H1 (cell line): ENCODE measurements at regions not wholly inside any gene's neighbourhood (a gene's known extent, or its start where the extent isn't known, plus 50 kb on each side); places are given as distances from the start of the nearest gene placed in this dataset.

ENCODE experiments used
- CTCF ChIA-PET: fragments of 300-600 bp; sonication (Branson Sonifier 250); formaldehyde crosslinking; loops from one replicate; lab custom pipeline; 2021; ENCODE audit not compliant: partially characterized antibody; lab: Charles Lee
- POLR2A ChIA-PET: fragments of 300-600 bp; sonication (Branson Sonifier 250); formaldehyde crosslinking; loops from one replicate; lab custom pipeline; 2021; ENCODE audit warnings: inconsistent platforms; ENCODE audit not compliant: partially characterized antibody; lab: Charles Lee
- DNase-seq, 2 experiments: peaks; one replicate each; pipeline versions ENCODE4 v3.0.0 to v3.0.0-alpha.2; 2010 to 2022; ENCODE audit warnings: low spot score in 2 of 2, low read depth in 1 of 2, mixed read lengths in 1 of 2
- FAIRE-seq: peaks from 2 replicates; lab custom pipeline; 2011; peaks lifted over from hg19 to GRCh38; lab: Jason Lieb, UNC
- H2AFZ ChIP-seq: 2 replicates; pipeline ENCODE4 v1.8.1; 2012; ENCODE audit warnings: low read length, inconsistent platforms
- H2AK5ac ChIP-seq: 2 replicates; pipeline ENCODE4 v1.6.1; 2013; ENCODE audit warnings: low read depth, low read length
- H2BK120ac ChIP-seq: replicated peaks from 2 replicates; pipeline ENCODE3; 2013; ENCODE audit warnings: low read depth, low read length, inconsistent platforms
- H2BK12ac ChIP-seq: 2 replicates; pipeline ENCODE4 v1.6.1; 2013; ENCODE audit warnings: low read depth, low read length
- H2BK15ac ChIP-seq: 2 replicates; pipeline ENCODE4 v1.6.1; 2013; ENCODE audit warnings: low read length
- H2BK20ac ChIP-seq: 2 replicates; pipeline ENCODE4 v1.6.1; 2013; ENCODE audit warnings: low read length
- H2BK5ac ChIP-seq: 2 replicates; pipeline ENCODE4 v1.6.1; 2013; ENCODE audit warnings: low read depth, low read length
- H3K14ac ChIP-seq: 2 replicates; pipeline ENCODE4 v1.6.1; 2013; ENCODE audit warnings: inconsistent platforms; ENCODE audit not compliant: insufficient read length
- H3K18ac ChIP-seq: 2 replicates; pipeline ENCODE4 v1.6.1; 2013; ENCODE audit warnings: low read length; ENCODE audit errors: extremely low read depth
- H3K23ac ChIP-seq: 2 replicates; pipeline ENCODE4 v1.6.1; 2013; ENCODE audit warnings: inconsistent platforms; ENCODE audit not compliant: insufficient read length
- H3K23me2 ChIP-seq: 2 replicates; pipeline ENCODE4 v1.6.1; 2013; ENCODE audit warnings: low read depth, low read length
- H3K27ac ChIP-seq: 2 replicates; pipeline ENCODE4 v1.6.1; 2011; ENCODE audit warnings: low read depth, low read length, inconsistent platforms
- H3K27me3 ChIP-seq, 4 experiments: replicated peaks in 1 of 4; 1 replicate in 1 of 4; 2 replicates in 3 of 4; pipeline versions ENCODE4 v1.6.1 to v1.8.1; 2011 to 2013; ENCODE audit warnings: low read length in 3 of 4, mild to moderate bottlenecking in 3 of 4, inconsistent platforms in 2 of 4, mixed read lengths in 2 of 4, moderate library complexity in 1 of 4; ENCODE audit not compliant: control insufficient read depth in 3 of 4, insufficient read depth in 3 of 4; ENCODE audit errors: extremely low read depth in 1 of 4
- H3K36me3 ChIP-seq, 4 experiments: 2 replicates each; pipeline versions ENCODE4 v1.6.1 to v1.8.1; 2011 to 2013; ENCODE audit warnings: mild to moderate bottlenecking in 4 of 4, low read length in 3 of 4, moderate library complexity in 2 of 4, control low read depth in 1 of 4, inconsistent platforms in 1 of 4; ENCODE audit not compliant: insufficient read depth in 4 of 4, control insufficient read depth in 2 of 4
- H3K4ac ChIP-seq: replicated peaks from 2 replicates; pipeline ENCODE3; 2013; ENCODE audit warnings: low read length, low read depth, mixed read lengths, inconsistent platforms; ENCODE audit not compliant: insufficient read length
- H3K4me1 ChIP-seq, 4 experiments: replicated peaks in 1 of 4; 1 replicate in 1 of 4; 2 replicates in 3 of 4; pipeline versions ENCODE4 v1.6.1 to v1.8.1; 2011 to 2013; ENCODE audit warnings: low read length in 3 of 4, inconsistent platforms in 2 of 4, mixed read lengths in 1 of 4; ENCODE audit not compliant: insufficient read depth in 4 of 4, control insufficient read depth in 3 of 4
- H3K4me2 ChIP-seq, 2 experiments: 2 replicates each; pipeline versions ENCODE4 v1.6.1 to v1.8.1; 2011 to 2013; ENCODE audit warnings: low read depth in 2 of 2, low read length in 2 of 2, control low read depth in 1 of 2, inconsistent platforms in 1 of 2, mild to moderate bottlenecking in 1 of 2; ENCODE audit not compliant: insufficient read depth in 1 of 2
- H3K4me3 ChIP-seq, 4 experiments: fragments of 200-600, 300-600 bp in 1 of 4; sonication (generic), shearing (Covaris generic), sonication (Bioruptor Twin) in 1 of 4; 2 replicates each; pipeline versions ENCODE4 v1.5.1 to v1.8.1; 2011 to 2016; ENCODE audit warnings: low read length in 4 of 4, low read depth in 3 of 4, control low read depth in 2 of 4, inconsistent platforms in 2 of 4, mild to moderate bottlenecking in 2 of 4, mixed read lengths in 1 of 4, moderate library complexity in 1 of 4; ENCODE audit not compliant: insufficient read depth in 2 of 4; ENCODE audit errors: extremely low read depth in 1 of 4
- H3K56ac ChIP-seq: replicated peaks from 2 replicates; pipeline ENCODE3; 2013; ENCODE audit warnings: low read depth, mild to moderate bottlenecking, mixed read lengths, low read length, inconsistent platforms; ENCODE audit not compliant: insufficient read length
- H3K79me1 ChIP-seq: 2 replicates; pipeline ENCODE4 v1.6.1; 2013; ENCODE audit warnings: low read depth, low read length, control low read depth
- H3K79me2 ChIP-seq, 2 experiments: 2 replicates each; pipeline versions ENCODE4 v1.6.1 to v1.8.1; 2012 to 2013; ENCODE audit warnings: low read length in 2 of 2, mild to moderate bottlenecking in 2 of 2, inconsistent platforms in 1 of 2; ENCODE audit not compliant: insufficient read depth in 2 of 2, control insufficient read depth in 1 of 2
- H3K9ac ChIP-seq, 4 experiments: replicated peaks in 1 of 4; 1 replicate in 1 of 4; 2 replicates in 3 of 4; pipeline versions ENCODE4 v1.6.1 to v1.8.1; 2011 to 2013; ENCODE audit warnings: low read depth in 3 of 4, low read length in 3 of 4, control low read depth in 2 of 4, mild to moderate bottlenecking in 2 of 4, moderate library complexity in 2 of 4, inconsistent platforms in 1 of 4; ENCODE audit errors: extremely low read depth in 1 of 4
- H3K9me3 ChIP-seq, 2 experiments: 2 replicates each; pipeline versions ENCODE4 v1.6.1 to v1.8.1; 2012 to 2013; ENCODE audit warnings: mild to moderate bottlenecking in 2 of 2, moderate library complexity in 2 of 2, control low read depth in 1 of 2, inconsistent platforms in 1 of 2, low read depth in 1 of 2, low read length in 1 of 2, mixed read lengths in 1 of 2; ENCODE audit not compliant: insufficient read depth in 2 of 2
- H4K20me1 ChIP-seq, 2 experiments: replicated peaks in 1 of 2; 2 replicates each; pipeline versions ENCODE3 to v1.8.1; 2011 to 2013; ENCODE audit warnings: inconsistent platforms in 2 of 2, low read length in 2 of 2, mild to moderate bottlenecking in 1 of 2; ENCODE audit not compliant: insufficient read depth in 2 of 2, control insufficient read depth in 1 of 2
- H4K5ac ChIP-seq: 2 replicates; pipeline ENCODE4 v1.6.1; 2013; ENCODE audit warnings: low read length, low read depth, mixed read lengths, inconsistent platforms; ENCODE audit not compliant: insufficient read length
- H4K8ac ChIP-seq: 2 replicates; pipeline ENCODE4 v1.8.0; 2013; ENCODE audit warnings: mild to moderate bottlenecking, moderate library complexity, low read length, inconsistent platforms; ENCODE audit not compliant: insufficient read depth; ENCODE audit errors: extremely low read depth
- H4K91ac ChIP-seq: replicated peaks from 2 replicates; pipeline ENCODE3; 2013; ENCODE audit warnings: low read length, mixed read lengths, inconsistent platforms; ENCODE audit not compliant: insufficient read length
- CBX5 ChIP-seq: fragments of 300-800, 300-1000 bp; sonication (generic); IDR thresholded peaks from 2 replicates; pipeline ENCODE4 v1.7.1; 2016; ENCODE audit warnings: antibody characterized with exemption, low read length, low read depth
- GABPA ChIP-seq: IDR thresholded peaks from 2 replicates; pipeline ENCODE4 v1.6.1; 2011; ENCODE audit warnings: mild to moderate bottlenecking, low read length, moderate library complexity, borderline replicate concordance; ENCODE audit not compliant: insufficient read depth
- HDAC2 ChIP-seq, 2 experiments: fragments of 300-600 bp in 1 of 2; sonication (generic) in 1 of 2; IDR thresholded peaks; 2 replicates each; pipeline ENCODE4 v1.6.1; 2011 to 2012; ENCODE audit warnings: low read depth in 2 of 2, low read length in 2 of 2, mild to moderate bottlenecking in 2 of 2, moderate library complexity in 2 of 2, borderline replicate concordance in 1 of 2, inconsistent platforms in 1 of 2
- MAX ChIP-seq: IDR thresholded peaks from 2 replicates; pipeline ENCODE4 v1.6.1; 2012; ENCODE audit warnings: inconsistent platforms
- RAD21 ChIP-seq, 2 experiments: IDR thresholded peaks in 1 of 2; conservative IDR thresholded peaks in 1 of 2; 2 replicates each; pipeline ENCODE4 v1.6.1; 2011; ENCODE audit warnings: low read depth in 2 of 2, low read length in 2 of 2, improper control_type of control experiment in 1 of 2, inconsistent platforms in 1 of 2, mild to moderate bottlenecking in 1 of 2, moderate library complexity in 1 of 2
- SAP30 ChIP-seq: fragments of 300-600 bp; sonication (generic); IDR thresholded peaks from 2 replicates; pipeline ENCODE4 v1.7.1; 2012; ENCODE audit warnings: low read length, moderate library complexity, mild to moderate bottlenecking, inconsistent platforms; ENCODE audit not compliant: insufficient read depth, insufficient replicate concordance
- SIN3A ChIP-seq, 2 experiments: IDR thresholded peaks in 1 of 2; conservative IDR thresholded peaks in 1 of 2; 2 replicates each; pipeline ENCODE4 v1.6.1; 2011 to 2012; ENCODE audit warnings: low read length in 2 of 2, improper control_type of control experiment in 1 of 2, low read depth in 1 of 2, mild to moderate bottlenecking in 1 of 2
- SP2 ChIP-seq: IDR thresholded peaks from 2 replicates; pipeline ENCODE4 v1.6.1; 2012; ENCODE audit warnings: mild to moderate bottlenecking, low read length, inconsistent platforms
- WGBS, 2 experiments: shearing (Covaris generic) in 1 of 2; methylation state at CpG; one replicate each; pipeline versions ENCODE4 v1.1.6 to v1.1.7; 2013 to 2015; ENCODE audit warnings: low lambda C conversion rate in 2 of 2, mixed read lengths in 2 of 2, inconsistent platforms in 1 of 2, low coverage in 1 of 2, missing lambda C conversion rate in 1 of 2; ENCODE audit not compliant: insufficient replicate concordance in 2 of 2, insufficient coverage in 1 of 2, insufficient read length in 1 of 2; ENCODE audit errors: extremely low coverage in 1 of 2, missing lambda C conversion rate in 1 of 2; 5-methylcytosine and 5-hydroxymethylcytosine counted together

GRCh38 chr3:61315871-61316270, 64.6 kb upstream of the FHIT start:
- Histone ChIP-seq H3K4ac (no peak overlapping the region), H3K9me3 (no peaks in the 10 kb centered on the region), H3K36me3 (no peaks in the 10 kb centered on the region), H3K79me2 (no peaks in the 10 kb centered on the region), H4K20me1 (no peaks in the 10 kb centered on the region), H3K23me2 (no peaks in the 10 kb centered on the region), H3K9ac (no peak overlapping the region), H2AK5ac (no peak overlapping the region), H3K4me3 (no peak overlapping the region), H4K8ac (no peak overlapping the region), H2BK120ac (no peak overlapping the region), H3K18ac (no peak overlapping the region), H3K27me3 (no peaks in the 10 kb centered on the region), H3K23ac (no peak overlapping the region), H2BK20ac (no peak overlapping the region), H3K27ac (no peak overlapping the region), H2BK15ac (no peak overlapping the region), H3K4me2 (no peak overlapping the region), H2AFZ (no peak overlapping the region), H3K4me1 (no peaks in the 10 kb centered on the region), H2BK5ac (no peak overlapping the region), H4K5ac (no peak overlapping the region), H4K91ac (no peak overlapping the region), H3K56ac (no peak overlapping the region), H3K14ac (no peak overlapping the region), H2BK12ac (no peak overlapping the region), H3K79me1 (no peaks in the 10 kb centered on the region)
- ChIA-PET CTCF (interaction anchor here (0.6 to 1.0 kb wide), 3 partner anchors 9 to 54 kb away, joined by 3 read pairs; no protein-coding TSS in a partner anchor), POLR2A (interaction anchor here (0.9 kb wide), 1 partner anchor 12 kb away, joined by 3 read pairs; no protein-coding TSS in a partner anchor)
- TF ChIP-seq GABPA (no peak), MAX (0 out of 2 replicates have a peak, but pooled peaks have one; percentile 22), SIN3A (conservative IDR thresholded peaks at IDR 0.05 in 1 of 2, IDR thresholded peaks at IDR 0.05 in 1 of 2; ENCODE audit: low read depth in 1 of 2, low read length in 2 of 2) (peak; percentile 99 to 100), SP2 (no peak), SAP30 (peak; percentile 94), HDAC2 (IDR thresholded peaks at IDR 0.05; ENCODE audit: borderline replicate concordance in 1 of 2, low read depth in 2 of 2, low read length in 2 of 2) (peak; percentile 51 to 85; a peak in 2 of 4 replicates), CBX5 (no peak), RAD21 (IDR thresholded peaks at IDR 0.05 in 1 of 2, conservative IDR thresholded peaks at IDR 0.05 in 1 of 2; ENCODE audit: low read depth in 2 of 2, low read length in 2 of 2) (peak in 1 of 2 experiments; percentile 26; a peak in 2 of 4 replicates)
- DNase-seq (no peak), FAIRE-seq (peak; percentile 63)
- WGBS, 2 experiments: 75% methylated on average over 3 of the region's 3 CpGs; no CpG with 5 or more reads in 1 of the 2 experiments
